ENCODE measurements at regions not wholly inside any gene's neighbourhood (a gene's known extent, or its start where the extent isn't known, plus 50 kb on each side); places are given as distances from the start of the nearest gene placed in this dataset.

- TF ChIP-seq CTCF (IDR thresholded peaks at IDR 0.05) (no peak), REST (IDR thresholded peaks at IDR 0.05; ENCODE audit: insufficient read depth in 1 of 2, low read depth in 2 of 2, low read length in 1 of 2) (no peak)
Measured at GRCh38 chr9:118473521-118473920, 769.3 kb downstream of the TLR4 start.

Measured in Panc1 (cell line).